Epithelial cell of proximal tubule (primary cell): ENCODE measurements at regions not wholly inside any gene's neighbourhood (a gene's known extent, or its start where the extent isn't known, plus 50 kb on each side); places are given as distances from the start of the nearest gene placed in this dataset.

ENCODE experiments used
- DNase-seq: peaks from one replicate; pipeline ENCODE4 v3.0.0-alpha.2; 2011; ENCODE audit warnings: low read depth
- H3K4me3 ChIP-seq: 2 replicates; pipeline ENCODE4 v1.5.1; 2011; ENCODE audit warnings: low read depth, mild to moderate bottlenecking, low read length
- TF ChIP-seq, protein P1 (sequence below): conservative IDR thresholded peaks from 2 replicates; pipeline ENCODE4 v1.5.1; 2012; ENCODE audit warnings: low read depth, mild to moderate bottlenecking, low read length

DNA sequence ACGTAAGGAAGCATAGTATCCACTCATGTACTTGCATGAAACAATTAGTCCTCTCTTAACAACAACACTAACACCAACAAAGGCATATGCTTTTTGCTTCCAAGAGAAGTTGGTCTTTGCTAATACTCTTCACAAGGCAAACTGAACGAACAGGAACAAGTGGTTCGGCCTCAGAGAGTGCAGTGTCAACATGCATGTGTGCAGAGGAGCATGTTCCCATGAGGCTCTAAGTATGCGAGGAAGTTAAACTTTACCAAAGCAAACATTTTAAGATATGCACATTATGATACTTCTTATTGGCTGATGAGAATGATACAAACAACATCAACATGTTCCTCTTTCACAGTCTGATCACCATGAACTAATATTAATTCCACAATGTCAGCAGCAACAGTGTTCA is 285.3 kb upstream of the IRX5 start:
- H3K4me3 ChIP-seq, result no peak overlapping the region

DNA sequence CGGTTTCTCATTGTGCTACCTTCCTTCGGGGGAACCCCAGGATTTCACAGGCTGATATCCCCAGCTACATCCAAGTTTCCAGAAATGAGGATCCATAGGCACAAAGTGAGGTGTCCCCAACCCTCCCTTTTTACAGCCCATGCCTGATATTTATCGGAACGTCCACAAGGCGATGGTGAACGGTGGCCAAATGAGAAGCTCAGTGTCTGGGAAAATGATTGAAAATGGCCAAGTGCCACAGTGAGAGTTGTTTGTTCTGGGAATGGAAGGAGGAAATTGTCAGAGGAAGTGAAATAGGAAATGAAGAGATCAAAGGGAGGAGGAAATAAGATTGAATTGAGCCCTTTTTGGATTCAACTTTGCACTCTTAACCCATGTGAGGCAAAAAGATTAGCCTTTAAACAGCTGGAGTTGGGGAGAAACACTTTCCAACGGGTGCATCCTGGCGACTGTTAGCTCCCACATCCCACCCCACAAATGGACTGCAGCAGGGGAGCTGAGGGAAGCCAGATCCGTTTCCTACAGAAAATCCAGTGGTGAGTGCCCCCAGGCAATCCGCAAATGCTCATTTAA is 294.4 kb upstream of the IRX5 start:
- no peak for DNase-seq
- TF ChIP-seq, protein P1, sequence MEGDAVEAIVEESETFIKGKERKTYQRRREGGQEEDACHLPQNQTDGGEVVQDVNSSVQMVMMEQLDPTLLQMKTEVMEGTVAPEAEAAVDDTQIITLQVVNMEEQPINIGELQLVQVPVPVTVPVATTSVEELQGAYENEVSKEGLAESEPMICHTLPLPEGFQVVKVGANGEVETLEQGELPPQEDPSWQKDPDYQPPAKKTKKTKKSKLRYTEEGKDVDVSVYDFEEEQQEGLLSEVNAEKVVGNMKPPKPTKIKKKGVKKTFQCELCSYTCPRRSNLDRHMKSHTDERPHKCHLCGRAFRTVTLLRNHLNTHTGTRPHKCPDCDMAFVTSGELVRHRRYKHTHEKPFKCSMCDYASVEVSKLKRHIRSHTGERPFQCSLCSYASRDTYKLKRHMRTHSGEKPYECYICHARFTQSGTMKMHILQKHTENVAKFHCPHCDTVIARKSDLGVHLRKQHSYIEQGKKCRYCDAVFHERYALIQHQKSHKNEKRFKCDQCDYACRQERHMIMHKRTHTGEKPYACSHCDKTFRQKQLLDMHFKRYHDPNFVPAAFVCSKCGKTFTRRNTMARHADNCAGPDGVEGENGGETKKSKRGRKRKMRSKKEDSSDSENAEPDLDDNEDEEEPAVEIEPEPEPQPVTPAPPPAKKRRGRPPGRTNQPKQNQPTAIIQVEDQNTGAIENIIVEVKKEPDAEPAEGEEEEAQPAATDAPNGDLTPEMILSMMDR, result no peak
- no peak overlapping the region for H3K4me3 ChIP-seq

More for the DNA sequence above, 285.3 kb upstream of the IRX5 start:
- TF ChIP-seq, protein P1, result no peak
- no peak for DNase-seq

DNA sequence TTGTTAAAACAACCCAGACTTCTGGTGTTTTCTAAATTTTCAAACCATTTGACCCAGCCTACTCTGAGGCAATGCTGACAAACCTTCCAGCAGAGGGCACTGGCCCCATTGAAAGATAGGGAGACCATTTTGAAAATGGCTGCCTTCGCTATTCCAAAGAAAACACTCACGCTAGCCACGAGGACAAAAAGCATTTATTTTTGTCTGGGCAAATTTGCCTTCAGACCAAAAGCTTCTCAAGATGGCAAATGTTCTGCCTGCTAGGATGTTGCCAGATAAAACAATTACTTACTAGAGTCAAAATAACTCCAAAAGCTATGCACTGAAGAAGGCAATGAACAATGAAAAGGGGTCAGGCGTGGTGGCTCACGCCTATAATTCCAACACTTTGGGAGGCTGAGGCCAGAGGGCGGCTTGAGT is 296.7 kb upstream of the IRX5 start:
- H3K4me3 ChIP-seq, result no peak overlapping the region
- TF ChIP-seq, protein P1, result peak; percentile 38
- DNase-seq, result no peak

DNA sequence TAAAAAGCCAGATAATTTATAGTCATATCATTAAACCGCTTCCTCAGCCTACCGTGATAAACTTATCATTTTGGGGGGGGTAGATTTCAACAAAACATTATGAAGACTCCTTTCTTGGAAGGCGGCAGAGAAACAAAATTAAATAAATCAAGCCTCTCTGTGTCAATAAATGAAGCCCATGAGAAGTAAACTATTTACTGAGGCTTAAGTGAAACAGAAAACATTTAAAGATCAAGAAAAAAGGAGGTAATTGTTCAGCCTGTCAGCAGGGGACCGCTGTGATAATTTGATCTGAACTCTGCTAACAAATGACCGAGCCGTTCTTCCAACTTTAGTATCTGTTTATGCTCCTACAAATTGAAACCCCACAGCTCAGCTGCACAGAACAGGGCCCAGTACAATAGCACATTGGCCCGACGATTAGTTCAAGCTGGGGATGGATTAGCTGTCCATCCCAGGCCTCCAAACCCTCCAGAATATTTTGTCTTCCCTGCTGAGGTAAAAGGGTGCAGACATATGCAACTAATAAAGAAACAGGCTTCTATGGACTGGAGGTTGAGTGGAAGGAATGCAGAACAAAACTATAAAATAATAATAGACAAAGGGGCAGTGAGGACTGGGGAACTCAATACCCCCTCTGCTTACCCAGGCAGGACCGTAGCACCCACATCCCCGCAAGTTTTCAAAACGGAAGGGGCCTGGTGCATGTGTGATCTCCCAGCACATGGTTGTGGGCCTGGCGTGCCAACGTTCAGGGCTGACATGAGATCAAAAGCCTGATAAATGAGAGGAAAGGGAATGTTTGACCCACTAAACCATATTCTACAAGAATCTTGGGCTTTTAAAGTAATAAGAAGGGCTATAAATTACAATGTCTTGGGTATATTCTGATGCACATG is 298.1 kb upstream of the IRX5 start:
- no peak overlapping the region for H3K4me3 ChIP-seq
- no peak for DNase-seq
- TF ChIP-seq, protein P1, result no peak

DNA sequence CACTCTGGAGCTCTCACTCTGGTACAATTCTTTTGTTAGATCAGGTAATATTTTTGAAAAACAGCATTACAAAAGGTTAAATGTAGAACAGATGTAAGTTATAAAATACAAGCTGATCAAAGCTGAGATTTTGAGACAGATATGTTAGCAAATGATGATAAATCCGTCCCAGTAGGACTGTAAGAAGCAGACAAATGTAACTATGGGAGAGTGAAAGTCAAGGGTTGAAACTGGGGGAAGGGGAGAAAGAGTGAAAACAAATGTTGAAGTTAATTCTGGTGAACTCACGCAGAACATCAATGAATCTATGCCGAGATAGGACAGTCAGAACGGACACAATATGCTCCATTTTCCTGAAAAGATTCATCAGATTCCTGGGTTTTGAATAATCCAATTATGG is 298.9 kb upstream of the IRX5 start:
- no peak overlapping the region for H3K4me3 ChIP-seq
- no peak for DNase-seq
- TF ChIP-seq, protein P1, result no peak

DNA sequence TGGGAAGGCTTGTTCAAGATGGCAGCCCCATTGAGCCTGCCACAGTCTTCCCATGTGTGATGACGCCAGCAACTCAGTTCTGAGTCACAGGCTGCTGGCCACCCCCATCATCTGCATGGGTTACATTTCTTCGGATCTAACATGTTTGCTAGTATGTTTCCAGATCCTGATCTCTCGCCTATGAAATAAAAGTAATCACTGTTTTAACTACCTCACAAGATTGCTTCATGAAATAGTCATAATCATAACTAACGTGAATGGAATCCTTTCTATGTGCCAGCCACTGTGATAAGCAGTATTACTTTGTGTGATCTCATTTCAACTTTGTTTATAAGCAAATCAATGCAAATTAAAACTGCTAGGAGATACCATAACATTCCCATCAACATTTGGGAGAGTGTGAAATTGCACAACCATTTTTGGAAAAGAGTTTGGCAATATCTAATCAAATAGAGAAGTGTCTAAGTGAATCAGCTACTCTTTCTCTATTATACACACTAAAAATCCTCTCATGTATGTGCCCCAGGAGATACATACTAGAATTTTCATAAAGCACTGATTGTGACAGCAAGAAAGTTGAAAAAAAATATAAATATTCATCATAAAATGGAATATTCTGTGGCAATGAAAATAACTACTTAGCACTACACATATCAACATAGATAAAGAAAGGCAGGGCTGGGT is 300.2 kb upstream of the IRX5 start:
- H3K4me3 ChIP-seq, result no peak overlapping the region
- no peak for DNase-seq
- TF ChIP-seq, protein P1, result no peak
